A549 (cell line): ENCODE measurements at regions not wholly inside any gene's neighbourhood (a gene's known extent, or its start where the extent isn't known, plus 50 kb on each side); places are given as distances from the start of the nearest gene placed in this dataset.

ENCODE experiments used
- BHLHE40 ChIP-seq: IDR thresholded peaks from 2 replicates; pipeline ENCODE4 v1.6.1; 2012; ENCODE audit warnings: low read depth, low read length, inconsistent platforms
- EP300 ChIP-seq, 2 experiments: fragments of >200 bp; sonication (Bioruptor Twin); formaldehyde crosslinking; IDR thresholded peaks; 2 replicates in 1 of 2; 3 replicates in 1 of 2; pipeline ENCODE4 v1.6.1; 2016 to 2017
- HOXA7 ChIP-seq: fragments of 250-450 bp; sonication (Bioruptor Pico); IDR thresholded peaks from 2 replicates; pipeline ENCODE4 v1.5.0; 2020; ENCODE audit warnings: mild to moderate bottlenecking, moderate library complexity
- JUN ChIP-seq, 2 experiments: fragments of >200 bp; sonication (Bioruptor Twin); formaldehyde crosslinking; IDR thresholded peaks; 2 replicates in 1 of 2; 3 replicates in 1 of 2; pipeline ENCODE4 v1.6.1; 2016 to 2017
- JUNB ChIP-seq: fragments of >200 bp; sonication (Bioruptor Twin); formaldehyde crosslinking; IDR thresholded peaks from 2 replicates; pipeline ENCODE4 v1.6.1; 2016
- MAFK ChIP-seq: fragments of 450-650 bp; IDR thresholded peaks from 2 replicates; pipeline ENCODE4 v1.6.1; 2014; ENCODE audit not compliant: partially characterized antibody
- POLR2A ChIP-seq: IDR thresholded peaks from 2 replicates; pipeline ENCODE4 v1.6.1; 2012; ENCODE audit warnings: mild to moderate bottlenecking, low read length
- POLR2AphosphoS2 ChIP-seq: conservative IDR thresholded peaks from 2 replicates; pipeline ENCODE4 v1.6.1; 2012; ENCODE audit warnings: low read length, improper control_type of control experiment, inconsistent platforms
- RAD21 ChIP-seq, 2 experiments: fragments of >200 bp in 1 of 2; sonication (Bioruptor Twin) in 1 of 2; formaldehyde crosslinking in 1 of 2; IDR thresholded peaks in 1 of 2; conservative IDR thresholded peaks in 1 of 2; 2 replicates in 1 of 2; 3 replicates in 1 of 2; pipeline ENCODE4 v1.6.1; 2012 to 2018; ENCODE audit warnings: inconsistent platforms in 1 of 2
- RNF2 ChIP-seq: fragments of 200-600 bp; sonication (generic); IDR thresholded peaks from 2 replicates; pipeline ENCODE4 v1.6.1; 2016; ENCODE audit warnings: low read depth, mild to moderate bottlenecking, antibody characterized with exemption, moderate library complexity, borderline replicate concordance
- TF ChIP-seq, protein P1 (sequence below): fragments of >200 bp; sonication (Bioruptor Twin); formaldehyde crosslinking; IDR thresholded peaks from 3 replicates; pipeline ENCODE4 v1.5.1; 2016
- TF ChIP-seq, protein P2 (sequence below): IDR thresholded peaks from 2 replicates; pipeline ENCODE4 v1.6.1; 2012
- TF ChIP-seq, protein P3 (sequence below): fragments of 200-600 bp; sonication (generic); IDR thresholded peaks from 2 replicates; pipeline ENCODE4 v1.6.1; 2016; ENCODE audit warnings: antibody characterized with exemption, mild to moderate bottlenecking, moderate library complexity
- TF ChIP-seq, protein P4 (sequence below): fragments of 450-650 bp; IDR thresholded peaks from 2 replicates; pipeline ENCODE4 v1.6.1; 2014; ENCODE audit warnings: antibody characterized with exemption

DNA sequence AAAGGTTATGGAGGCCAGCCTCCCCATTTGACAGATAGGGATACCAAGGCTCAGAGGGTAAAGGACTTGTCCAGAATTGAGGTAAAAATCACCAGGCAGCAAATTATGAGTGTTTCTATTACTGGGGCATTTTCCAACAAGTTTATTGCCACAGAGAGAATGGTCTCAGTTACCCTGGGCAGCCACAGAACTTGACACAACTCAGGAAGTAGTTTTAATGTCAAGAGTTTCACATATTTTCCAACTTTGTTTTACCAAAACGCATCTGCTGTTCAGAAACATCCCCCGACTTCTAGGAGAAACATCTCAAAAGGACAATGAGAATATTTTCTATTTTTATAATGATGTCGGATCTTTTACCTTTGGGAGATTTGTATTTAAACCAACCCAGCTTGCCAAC, 107.5 kb upstream of the MRPS22 start:
- TF ChIP-seq EP300 (IDR thresholded peaks at IDR 0.05) (no peak), POLR2A (no peak), RAD21 (conservative IDR thresholded peaks at IDR 0.05 in 1 of 2, IDR thresholded peaks at IDR 0.05 in 1 of 2) (no peak), POLR2AphosphoS2 (no peak), BHLHE40 (no peak), JUNB (no peak), RNF2 (no peak), MAFK (no peak), JUN (IDR thresholded peaks at IDR 0.05) (no peak), HOXA7 (CRISPR knock-in tag) (no peak)
- TF ChIP-seq, protein P1, sequence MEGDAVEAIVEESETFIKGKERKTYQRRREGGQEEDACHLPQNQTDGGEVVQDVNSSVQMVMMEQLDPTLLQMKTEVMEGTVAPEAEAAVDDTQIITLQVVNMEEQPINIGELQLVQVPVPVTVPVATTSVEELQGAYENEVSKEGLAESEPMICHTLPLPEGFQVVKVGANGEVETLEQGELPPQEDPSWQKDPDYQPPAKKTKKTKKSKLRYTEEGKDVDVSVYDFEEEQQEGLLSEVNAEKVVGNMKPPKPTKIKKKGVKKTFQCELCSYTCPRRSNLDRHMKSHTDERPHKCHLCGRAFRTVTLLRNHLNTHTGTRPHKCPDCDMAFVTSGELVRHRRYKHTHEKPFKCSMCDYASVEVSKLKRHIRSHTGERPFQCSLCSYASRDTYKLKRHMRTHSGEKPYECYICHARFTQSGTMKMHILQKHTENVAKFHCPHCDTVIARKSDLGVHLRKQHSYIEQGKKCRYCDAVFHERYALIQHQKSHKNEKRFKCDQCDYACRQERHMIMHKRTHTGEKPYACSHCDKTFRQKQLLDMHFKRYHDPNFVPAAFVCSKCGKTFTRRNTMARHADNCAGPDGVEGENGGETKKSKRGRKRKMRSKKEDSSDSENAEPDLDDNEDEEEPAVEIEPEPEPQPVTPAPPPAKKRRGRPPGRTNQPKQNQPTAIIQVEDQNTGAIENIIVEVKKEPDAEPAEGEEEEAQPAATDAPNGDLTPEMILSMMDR: no peak
- TF ChIP-seq, protein P2, sequence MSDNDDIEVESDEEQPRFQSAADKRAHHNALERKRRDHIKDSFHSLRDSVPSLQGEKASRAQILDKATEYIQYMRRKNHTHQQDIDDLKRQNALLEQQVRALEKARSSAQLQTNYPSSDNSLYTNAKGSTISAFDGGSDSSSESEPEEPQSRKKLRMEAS: no peak
- TF ChIP-seq, protein P3, sequence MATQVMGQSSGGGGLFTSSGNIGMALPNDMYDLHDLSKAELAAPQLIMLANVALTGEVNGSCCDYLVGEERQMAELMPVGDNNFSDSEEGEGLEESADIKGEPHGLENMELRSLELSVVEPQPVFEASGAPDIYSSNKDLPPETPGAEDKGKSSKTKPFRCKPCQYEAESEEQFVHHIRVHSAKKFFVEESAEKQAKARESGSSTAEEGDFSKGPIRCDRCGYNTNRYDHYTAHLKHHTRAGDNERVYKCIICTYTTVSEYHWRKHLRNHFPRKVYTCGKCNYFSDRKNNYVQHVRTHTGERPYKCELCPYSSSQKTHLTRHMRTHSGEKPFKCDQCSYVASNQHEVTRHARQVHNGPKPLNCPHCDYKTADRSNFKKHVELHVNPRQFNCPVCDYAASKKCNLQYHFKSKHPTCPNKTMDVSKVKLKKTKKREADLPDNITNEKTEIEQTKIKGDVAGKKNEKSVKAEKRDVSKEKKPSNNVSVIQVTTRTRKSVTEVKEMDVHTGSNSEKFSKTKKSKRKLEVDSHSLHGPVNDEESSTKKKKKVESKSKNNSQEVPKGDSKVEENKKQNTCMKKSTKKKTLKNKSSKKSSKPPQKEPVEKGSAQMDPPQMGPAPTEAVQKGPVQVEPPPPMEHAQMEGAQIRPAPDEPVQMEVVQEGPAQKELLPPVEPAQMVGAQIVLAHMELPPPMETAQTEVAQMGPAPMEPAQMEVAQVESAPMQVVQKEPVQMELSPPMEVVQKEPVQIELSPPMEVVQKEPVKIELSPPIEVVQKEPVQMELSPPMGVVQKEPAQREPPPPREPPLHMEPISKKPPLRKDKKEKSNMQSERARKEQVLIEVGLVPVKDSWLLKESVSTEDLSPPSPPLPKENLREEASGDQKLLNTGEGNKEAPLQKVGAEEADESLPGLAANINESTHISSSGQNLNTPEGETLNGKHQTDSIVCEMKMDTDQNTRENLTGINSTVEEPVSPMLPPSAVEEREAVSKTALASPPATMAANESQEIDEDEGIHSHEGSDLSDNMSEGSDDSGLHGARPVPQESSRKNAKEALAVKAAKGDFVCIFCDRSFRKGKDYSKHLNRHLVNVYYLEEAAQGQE: no peak
- TF ChIP-seq, protein P4, sequence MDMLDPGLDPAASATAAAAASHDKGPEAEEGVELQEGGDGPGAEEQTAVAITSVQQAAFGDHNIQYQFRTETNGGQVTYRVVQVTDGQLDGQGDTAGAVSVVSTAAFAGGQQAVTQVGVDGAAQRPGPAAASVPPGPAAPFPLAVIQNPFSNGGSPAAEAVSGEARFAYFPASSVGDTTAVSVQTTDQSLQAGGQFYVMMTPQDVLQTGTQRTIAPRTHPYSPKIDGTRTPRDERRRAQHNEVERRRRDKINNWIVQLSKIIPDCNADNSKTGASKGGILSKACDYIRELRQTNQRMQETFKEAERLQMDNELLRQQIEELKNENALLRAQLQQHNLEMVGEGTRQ: no peak
